ENCODE measurements at regions not wholly inside any gene's neighbourhood (a gene's known extent, or its start where the extent isn't known, plus 50 kb on each side); places are given as distances from the start of the nearest gene placed in this dataset.

DNA sequence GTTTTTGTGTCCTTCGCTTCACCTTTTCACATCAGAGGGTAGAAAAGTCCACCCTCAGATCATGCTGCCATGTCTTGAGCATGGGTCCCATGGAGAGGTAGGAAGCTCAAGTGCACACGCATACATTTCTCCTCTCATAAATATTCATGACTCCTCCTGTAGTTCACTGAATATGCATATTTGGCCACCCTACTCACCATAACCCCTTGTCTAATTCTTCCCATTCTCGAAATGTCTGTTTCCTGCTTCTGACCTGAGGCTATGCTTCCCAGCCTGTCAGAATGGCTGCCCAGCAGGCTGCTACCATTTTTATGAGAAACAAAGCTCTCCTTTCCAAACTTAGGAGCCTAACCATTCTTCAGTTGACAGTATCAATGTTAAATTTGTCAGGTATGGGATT, 86.5 kb downstream of the ADRA2C start:
- DNase-seq (ENCODE audit: low spot score), result no peak

DNA sequence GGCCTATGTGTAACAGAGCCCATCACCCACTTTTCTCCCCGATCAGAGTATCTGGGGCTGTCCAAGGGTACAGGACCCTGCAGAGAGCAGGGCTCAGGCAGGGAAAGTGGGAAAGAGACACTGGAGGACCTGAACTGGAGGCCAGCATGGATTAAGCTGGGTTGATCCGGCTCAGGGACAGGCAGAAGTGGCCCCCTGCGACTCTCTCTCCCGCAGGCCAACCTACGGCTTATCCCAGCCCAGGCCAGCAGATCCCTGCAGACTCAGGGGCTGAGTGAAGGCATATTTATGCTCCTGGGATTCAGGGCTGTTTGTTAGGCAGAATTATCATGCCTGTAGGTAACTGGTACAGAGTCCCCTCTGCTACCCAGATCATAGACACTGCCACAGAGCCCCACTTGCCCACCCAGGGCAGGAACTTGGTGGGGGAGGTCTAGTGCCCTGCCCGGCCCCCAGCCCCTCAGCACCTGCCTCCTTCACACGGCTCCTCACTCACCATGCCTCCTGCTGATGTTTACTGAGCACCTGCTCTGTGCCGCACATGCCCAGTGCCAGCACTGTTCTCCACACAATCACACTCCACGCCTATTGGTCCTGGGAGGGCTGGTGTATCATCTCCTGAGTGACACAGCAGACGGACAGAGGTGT, 87.3 kb downstream of the ADRA2C start:
- no peak for DNase-seq (ENCODE audit: low spot score)

DNA sequence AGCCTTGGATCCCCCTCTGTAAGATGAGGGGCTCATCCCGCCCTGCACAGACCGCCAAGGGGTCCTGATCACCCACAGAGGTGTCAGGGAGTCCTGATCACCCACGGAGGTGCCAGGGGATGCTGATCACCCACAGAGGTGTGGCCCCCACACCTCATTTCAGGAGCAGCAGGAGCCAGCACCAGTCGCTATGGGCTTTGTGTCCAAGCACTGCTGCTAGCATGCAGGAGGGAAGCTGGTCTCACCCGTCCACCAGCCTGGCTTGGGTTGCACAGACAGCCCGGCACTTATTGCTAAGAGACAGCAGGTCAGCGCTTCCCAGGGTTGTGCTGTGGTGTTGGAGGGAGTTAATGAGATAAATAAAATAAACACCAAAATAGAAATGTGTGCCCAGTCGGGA, 88.5 kb downstream of the ADRA2C start:
- no peak for DNase-seq (ENCODE audit: low spot score)

DNA sequence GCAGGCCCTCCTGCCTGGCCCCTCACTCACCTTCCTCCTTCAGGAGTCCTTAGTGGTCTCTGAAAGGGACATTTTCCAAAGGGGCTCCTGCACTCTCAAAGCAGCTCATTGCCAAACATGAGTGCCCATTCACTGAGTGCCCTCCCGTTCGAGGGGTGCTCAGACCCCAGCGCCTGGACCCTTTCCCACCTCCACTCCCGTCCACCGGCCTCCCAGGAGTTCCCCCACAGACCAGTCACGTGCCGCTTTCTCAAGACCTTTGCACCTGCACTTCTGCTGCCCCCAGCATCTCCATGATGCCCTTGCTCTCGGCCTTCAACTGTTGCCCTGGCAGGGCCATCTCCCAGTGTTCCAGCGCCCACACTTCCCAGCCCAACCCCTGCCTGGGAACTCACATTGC, 89.5 kb downstream of the ADRA2C start:
- DNase-seq (ENCODE audit: low spot score), result no peak

DNA sequence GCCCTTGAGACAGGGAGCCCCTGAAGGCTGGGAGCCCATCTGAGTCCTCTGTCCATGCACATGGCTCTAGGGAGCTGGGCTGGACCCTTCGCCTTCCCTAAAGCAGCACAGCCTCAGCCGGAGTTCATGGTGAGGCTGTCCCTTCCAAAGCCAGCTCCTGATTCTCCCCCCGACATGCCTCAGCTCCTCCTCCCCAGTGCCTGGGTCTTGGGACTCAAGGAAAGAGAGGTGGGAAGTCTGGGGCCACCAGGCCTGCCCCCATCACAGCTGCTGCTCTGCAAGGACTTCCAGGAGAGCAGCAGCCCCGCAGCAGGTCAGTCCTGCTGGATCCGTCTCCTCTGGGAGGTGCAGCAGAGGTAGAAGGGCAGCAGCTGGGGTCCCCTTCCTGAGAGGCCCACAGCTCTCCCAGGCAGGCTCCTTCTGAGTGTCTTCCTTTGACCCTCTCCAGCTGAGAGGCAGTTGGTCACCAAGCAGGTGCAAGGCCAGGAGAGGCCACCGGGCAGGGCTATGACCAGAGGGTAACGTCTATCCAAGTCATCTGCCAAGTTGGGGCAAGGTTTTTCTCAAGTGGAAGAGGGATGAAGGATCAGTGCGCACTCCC, 90.5 kb downstream of the ADRA2C start:
- no peak for DNase-seq (ENCODE audit: low spot score)

DNA sequence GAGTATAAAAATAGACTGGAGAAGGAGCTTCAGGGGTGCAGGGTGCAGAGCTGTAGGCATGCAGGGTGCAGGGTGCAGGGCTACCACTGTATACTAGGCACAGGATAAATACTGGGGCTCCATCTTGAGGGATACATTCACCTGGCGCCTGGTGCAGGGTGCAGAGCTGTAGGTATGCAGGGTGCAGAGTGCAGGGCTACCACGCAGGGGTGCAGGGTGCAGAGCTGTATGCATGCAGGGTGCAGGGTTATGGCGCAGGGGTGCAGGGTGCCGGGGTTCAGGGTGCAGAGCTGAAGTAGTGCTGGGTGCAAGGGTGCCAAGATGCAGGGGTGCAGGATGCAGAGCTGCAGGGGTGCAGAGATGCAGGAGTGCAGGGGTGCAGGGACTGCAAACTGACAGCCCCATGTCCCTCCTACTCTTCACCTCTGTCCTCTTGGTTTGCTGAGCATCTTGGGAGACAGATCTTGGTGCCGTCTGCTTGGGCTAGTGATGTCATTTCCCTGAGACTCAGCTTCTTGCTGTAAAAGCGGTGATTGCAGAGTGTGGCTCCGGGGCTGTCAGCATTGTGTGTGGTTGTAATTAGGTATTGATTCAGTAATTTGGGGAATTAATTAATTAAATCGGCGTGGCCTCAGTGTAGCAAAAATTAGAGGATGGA, 91.2 kb downstream of the ADRA2C start:
- no peak for DNase-seq (ENCODE audit: low spot score)

DNA sequence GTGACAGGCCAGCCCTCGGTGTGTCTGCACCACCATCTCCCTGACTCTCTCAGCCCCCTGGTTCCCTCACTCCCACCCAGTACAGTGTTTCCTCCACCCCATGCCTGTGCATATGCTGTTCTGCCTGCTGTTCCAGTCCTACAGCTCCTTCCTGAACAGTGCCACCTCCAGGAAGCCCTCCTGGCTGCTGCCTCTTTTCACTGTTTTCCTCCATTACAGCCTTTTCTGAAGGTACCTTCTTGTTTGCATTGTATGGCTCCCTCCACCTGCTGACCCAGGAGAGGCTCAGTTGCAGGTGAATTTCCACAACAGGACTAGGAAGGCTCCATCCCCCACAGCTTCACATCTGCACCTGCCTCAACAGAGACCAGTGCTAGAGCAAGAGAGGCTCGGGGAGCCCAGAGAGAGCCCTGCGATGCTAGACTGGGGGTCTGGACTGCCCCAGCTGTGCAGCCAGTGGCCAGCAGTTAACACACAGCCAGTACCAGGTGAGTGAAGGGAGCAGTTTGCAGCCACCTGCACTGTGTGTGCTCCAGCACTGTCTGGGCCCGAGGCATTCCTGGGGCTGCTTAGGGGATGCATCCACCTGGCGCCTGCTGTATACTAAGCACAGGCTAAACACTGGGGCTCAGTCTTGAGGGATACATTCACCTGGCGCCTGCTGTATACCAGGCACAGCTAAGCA, 92.0 kb downstream of the ADRA2C start:
- DNase-seq (ENCODE audit: low spot score), result no peak

DNA sequence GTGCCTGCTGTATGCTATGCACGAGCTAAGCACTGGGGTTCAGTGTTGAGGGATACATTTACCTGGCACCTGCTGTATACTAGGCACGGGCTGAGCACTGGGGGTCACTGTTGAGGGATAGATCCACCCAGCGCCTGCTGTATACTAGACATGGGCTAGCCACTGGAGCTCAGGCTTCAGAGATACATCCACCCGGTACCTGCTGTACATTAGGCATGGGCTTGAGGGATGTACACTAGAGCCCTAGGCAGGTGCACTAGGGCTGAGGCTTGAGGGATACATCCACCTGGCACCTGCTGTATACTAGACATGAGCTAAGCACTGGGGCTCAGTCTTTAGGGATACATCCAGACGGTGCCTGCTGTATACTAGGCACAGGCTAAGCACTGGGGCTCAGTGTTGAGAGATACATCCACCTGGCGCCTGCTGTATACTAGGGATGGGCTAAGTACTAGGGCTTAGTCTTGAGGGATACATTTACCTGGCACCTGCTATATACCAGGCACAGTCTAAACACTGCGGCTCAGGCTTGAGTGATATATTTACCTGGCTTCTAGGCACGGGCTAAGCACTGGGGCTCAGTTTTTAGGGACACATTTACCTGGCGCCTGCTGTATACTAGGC, 92.7 kb downstream of the ADRA2C start:
- DNase-seq (ENCODE audit: low spot score), result no peak

DNA sequence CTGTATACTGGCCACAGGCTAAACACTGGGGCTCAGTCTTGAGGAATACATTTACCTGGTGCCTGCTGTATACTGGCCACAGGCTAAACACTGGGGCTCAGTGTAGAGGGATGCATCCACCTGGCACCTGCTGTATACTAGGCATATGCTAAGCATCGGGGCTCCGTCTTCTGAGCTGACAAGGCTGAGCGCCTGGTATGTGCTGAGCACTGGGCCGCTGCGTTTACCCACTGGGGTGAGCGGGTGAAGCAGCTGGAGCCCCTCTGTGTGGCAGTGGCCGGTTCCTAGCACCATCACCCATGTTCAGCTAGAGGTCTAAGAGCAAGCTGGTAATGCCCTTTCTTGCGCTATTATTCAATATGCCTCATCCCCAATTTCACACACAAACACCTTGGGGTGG, 93.4 kb downstream of the ADRA2C start:
- no peak for DNase-seq (ENCODE audit: low spot score)

DNA sequence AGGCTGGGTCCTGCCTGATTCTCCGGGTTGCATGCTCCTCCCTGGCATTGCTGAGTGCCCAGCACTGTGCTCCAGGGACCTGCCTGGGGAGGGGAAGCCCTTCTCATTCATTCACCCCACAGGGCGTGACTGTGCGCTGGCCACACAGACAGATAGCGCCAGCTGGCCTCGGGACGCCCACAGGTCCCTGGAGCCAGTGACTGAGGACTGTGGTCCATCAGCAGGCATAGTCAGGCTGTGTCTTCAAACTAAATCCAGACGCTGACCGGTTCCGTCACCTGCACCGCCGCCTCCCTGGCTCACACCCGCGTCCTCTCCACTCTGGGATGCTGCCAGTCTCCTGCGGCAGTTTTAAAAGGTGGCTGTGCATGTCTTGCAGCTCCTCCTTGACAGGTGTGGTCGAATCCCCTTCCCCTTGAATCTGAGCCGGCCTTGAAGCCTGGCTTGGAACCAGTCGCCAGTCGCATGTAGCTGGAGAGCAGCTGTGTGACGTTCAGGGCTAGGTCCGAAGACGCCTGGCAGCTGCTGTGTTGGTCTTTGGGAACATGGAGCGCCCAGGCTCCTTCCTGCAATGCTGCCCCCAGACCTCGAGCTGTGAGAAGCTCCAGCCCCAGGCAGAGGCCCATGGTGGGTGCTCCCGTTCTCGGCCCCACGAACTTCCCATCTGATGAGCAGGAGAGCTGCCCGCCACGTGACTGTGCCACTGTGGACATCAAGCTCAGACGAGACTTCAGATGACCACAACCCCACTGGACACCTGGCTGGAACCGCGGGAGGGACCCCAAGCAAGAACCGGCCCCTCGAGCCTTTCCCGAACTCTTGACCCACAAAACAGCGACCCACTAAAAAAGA, 94.1 kb downstream of the ADRA2C start:
- no peak for DNase-seq (ENCODE audit: low spot score)

DNA sequence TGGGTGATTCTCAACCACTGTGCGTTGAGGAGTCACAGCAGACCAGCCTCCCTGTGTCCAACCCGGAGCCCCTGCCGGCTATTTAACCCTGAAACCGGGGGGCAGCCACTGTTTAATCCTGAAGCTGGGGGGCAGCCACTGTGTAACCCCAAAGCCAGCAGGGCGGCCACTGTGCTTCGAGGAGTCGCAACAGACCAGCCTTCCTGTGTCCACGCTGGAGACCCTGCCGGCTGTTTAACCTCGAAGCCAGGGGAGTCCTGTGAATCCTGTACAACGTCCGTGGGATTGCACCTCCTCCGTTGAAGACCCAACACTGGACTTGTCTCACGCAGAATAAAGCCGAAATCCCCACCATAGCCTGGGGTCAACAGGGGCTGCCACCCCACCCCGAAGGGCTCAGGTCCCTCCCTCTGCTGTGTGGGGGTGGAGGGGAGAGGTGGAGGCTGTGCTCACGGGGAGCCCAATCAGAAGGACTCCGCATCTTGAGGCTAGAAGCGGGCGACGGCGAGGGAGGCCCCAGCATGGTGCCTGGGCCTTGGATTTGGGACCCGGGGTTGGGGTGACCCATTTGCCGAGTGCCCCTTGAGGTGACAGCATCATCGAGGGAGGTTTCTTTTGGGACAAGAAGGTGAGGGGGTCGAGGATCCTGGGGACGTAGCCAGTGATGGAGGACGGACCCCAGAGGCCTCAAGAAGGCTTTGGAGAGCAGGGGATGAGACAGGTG, 94.9 kb downstream of the ADRA2C start:
- no peak for DNase-seq (ENCODE audit: low spot score)

DNA sequence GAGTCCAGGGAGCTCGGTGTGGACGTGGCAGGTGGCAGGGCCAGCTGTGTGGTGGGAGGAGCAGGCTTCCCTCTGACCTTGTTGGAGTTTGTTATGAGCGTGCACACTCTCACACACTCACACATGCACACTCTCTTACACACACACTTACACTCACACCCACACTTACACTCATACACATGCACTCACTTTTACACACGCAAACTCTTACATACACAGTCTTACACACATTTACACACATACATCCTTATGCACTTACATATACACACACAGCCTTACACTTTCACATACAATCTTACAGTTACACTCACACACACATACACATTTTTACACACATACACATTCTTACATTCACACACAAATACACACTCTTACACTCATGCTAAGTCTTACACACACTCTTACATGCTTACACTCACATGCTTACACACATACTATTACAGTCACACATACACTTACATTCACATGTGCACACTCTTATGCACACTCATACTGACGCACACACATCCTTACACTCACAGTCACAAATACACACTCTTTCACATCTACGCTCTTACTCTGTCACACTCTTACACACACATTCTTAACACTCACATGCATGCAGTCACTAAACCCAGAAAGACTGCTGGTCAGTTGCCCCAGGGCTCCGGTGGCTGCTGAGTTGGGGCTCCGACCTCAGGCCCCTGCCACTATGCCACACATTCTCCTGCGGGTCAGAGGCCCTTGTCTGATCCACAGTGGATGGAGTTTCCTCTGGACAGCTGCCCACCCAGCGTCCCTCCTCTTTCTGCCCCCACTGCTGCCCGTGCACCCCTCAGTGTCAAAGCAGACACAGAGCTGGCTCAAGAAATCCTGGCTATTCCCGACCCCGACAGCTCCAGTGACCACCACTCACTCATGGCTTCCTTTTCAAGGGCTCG, 95.8 kb downstream of the ADRA2C start:
- DNase-seq (ENCODE audit: low spot score), result no peak

DNA sequence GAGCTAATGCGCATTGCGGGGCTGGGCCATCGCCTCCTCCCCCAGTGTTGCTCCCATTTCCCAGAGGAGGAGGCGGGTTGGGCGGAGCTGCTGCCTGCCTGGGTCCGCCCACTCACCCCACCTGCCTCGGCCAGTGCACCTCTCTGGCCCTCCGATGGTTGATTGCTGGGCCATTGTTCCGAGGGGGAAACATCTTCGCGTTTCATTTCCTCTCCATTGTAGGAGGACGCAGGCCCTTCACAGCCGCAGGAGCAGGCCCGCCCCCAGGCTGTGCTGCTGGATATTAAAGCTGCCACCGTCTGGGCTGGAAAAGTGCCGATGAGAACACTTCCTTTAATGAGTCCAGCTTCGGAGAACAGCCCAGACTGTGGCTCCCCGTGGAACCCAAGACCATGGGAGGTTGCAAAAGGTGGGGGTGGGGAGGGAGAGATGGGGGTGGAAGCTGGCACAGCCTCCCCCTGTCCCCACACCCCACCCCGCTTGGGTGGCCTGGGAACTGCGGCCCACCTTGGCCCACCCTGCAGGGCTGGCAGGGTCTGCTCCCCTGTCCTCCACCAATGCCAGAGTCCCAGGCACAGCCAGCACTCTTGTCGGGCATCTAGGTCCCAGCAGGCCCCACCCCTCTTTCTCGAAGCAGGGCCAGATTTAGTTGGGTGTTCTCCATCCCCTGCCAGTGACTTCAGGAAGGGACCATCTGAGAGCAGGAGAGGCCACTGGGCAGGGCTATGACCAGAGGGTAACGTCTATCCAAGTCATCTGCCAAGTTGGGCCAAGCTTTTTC, 96.6 kb downstream of the ADRA2C start:
- no peak for DNase-seq (ENCODE audit: low spot score)

DNA sequence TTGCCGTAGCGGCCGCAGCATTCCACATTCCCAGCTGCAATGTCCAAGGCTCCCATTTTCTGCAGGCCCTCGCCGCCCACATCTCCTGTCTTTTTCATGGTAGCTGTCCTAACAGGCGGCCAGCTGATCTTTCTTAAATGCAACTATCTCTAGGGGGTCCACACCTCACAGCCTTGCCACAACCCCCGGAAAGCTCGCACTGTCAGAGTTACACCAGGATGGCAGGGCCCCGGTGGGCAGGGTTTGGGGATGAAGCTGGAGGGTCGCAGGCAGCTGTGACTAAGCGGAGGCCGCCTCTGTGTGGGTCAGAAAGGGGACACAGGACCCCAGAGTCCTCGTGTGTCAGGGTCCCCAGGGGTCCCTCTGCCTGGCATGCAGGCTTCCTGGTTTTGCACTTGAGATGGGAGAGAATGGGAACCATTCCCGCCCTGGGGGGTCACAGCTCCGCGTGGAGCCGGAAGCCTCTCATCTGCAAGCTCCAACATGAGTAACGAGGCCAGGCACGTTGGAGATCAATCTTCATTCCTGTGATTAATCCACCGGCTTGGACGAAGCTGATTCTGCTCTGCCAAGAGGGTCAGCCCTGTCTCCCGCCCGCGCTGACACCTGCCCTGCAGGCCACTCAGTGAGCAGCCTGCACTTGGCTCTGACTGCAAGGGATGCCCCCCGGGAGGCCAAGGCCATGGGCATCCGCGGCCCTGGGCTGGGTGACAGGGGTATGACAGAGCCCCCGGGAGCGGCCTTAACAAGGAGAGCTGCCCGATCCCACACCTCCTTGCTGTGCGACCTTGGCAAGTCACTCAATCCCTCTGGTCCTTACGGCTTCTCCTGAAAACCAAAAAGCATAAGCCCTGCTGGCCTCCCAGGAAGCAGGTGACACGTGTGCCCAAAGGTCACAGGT, 97.9 kb downstream of the ADRA2C start:
- DNase-seq (ENCODE audit: low spot score), result no peak

DNA sequence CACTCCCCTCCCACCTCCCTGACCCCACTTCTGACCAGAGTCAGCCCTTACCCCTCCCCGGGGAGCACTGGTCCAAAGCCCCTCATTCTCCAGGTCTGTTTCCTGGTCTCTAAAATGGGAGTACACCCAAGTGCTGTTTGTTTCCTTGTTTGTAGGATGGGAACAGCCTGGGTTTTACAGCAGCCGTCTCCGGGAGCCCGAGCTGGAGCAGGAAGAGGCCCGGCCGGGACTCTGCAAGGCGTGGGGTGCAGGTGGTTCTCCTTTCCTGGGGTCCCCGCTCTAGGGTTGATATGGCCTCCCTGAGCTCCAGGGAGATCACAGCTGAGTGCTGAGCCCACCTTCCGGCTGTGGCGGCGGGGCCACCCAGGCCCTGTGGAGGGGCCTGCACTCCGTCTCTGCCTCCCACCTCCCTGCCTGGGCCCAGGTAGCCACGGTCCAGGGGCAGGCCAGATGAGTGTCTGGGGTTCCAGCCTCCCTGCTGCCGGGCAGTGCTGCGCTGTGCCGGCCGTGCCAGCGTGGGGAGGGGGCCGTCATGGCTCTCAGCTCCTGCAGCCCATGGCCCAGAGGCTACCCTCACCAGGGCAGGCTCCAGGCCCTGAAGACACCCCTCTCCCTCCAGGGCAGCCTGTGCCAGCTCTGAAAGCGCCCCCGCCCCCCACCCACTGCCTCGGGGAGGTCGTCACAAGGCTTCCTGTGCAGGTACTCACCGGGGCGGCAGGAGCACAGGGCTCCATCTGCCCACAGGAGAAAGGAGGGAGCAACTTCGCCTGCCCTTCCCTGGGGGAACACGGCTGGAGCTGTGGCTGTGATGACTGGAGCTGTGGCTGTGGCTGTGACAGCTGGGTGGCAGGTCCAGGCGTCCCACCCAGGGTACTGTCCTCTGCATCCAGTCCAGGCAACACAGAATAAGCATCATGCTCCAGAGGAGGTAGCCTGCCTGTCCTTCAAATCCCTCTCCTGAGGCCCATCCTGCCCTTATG, 98.8 kb downstream of the ADRA2C start:
- no peak for DNase-seq (ENCODE audit: low spot score)

DNA sequence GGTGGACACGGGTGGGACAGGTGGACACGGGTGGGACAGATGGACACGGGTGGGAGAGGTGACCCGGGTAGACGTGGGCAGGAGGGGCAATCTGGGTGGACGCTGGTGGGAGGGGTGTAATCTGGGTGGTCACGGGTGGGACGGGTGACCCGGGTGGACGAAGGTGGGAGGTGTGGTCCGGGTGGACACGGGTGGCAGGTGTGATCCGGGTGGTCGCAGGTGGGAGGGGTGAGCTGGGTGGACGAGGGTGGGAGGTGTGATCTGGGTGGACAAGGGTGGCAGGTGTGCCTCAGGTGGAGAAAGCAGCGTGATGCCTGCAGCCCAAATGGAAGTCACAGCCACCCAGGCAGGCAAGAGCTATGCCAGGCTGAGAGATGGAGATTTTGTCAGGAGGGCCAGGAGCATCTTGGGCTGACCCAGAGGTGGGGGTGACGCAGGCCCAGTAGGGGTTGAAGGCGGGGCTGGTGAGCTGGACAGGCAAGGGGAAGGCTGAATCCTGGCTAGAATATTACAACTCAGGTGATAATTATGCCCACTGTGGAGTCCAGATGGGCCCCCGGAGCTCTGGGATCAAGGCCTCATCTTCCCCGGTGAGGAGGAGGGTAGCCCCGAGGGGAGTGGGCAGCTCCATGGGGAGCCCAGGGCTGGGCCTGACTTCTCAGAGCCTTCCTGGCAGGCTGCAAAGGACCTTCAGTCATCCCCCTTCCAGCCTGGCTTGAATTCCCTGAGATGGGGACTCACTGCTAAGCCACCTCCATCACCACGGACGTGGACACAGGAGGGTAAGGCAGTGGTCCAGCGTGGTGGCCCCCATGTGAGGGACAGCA, 100.0 kb downstream of the ADRA2C start:
- DNase-seq (ENCODE audit: low spot score), result no peak

Data from AG20443 (cell line).